ENCODE measurements at regions not wholly inside any gene's neighbourhood (a gene's known extent, or its start where the extent isn't known, plus 50 kb on each side); places are given as distances from the start of the nearest gene placed in this dataset.
"Not testable (repeated sequence)": the region's sequence is repeated elsewhere in the genome, so short reads cannot be mapped to it uniquely, and the experiment has no call there.

DNA sequence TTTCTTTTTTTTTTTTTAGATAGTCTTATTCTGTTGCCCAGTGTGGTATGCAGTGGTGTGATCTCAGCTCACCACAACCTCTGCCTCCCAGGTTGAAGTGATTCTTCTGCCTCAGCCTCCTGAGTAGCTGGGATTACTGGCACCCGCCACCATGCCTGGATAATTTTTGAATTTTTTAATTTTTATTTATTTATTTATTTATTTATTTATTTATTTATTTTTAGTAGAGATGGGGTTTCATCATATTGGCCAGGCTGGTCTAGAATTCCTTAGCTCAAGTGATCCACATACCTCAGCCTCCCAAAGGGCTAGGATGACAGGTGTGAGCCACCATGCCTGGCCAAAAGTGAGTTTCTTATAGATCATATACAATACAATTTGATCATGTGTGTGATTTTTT lies 395.9 kb upstream of the IRX2 start:
- TF ChIP-seq EZH2 (IDR thresholded peaks at IDR 0.05; ENCODE audit: insufficient read depth, poor library complexity, severe bottlenecking); EZH2phosphoT487 (IDR thresholded peaks at IDR 0.05; ENCODE audit: insufficient read depth, low read depth): not testable (repeated sequence)

All from GM23248 (cell line).